GM12875 (cell line): ENCODE measurements at regions not wholly inside any gene's neighbourhood (a gene's known extent, or its start where the extent isn't known, plus 50 kb on each side); places are given as distances from the start of the nearest gene placed in this dataset.
"Not testable (repeated sequence)": the region's sequence is repeated elsewhere in the genome, so short reads cannot be mapped to it uniquely, and the experiment has no call there.

Experiments
- H3K4me3 ChIP-seq: one replicate; pipeline ENCODE4 v1.5.1; 2011; ENCODE audit warnings: low read depth, low read length, control low read depth
- CTCF ChIP-seq: IDR thresholded peaks from 2 replicates; pipeline ENCODE4 v1.5.1; 2011; ENCODE audit warnings: low read depth, mild to moderate bottlenecking, control low read depth, inconsistent platforms, low read length, moderate library complexity, borderline replicate concordance; ENCODE audit not compliant: insufficient read depth

GRCh38 chr14:41549821-41550607, 56.7 kb upstream of the LRFN5 start:
- TF ChIP-seq CTCF, result no peak
- H3K4me3 ChIP-seq, result no peak overlapping the region

- no peak overlapping the region for H3K4me3 ChIP-seq
- no peak for TF ChIP-seq CTCF
These were observed 57.4 kb upstream of the LRFN5 start for GRCh38 chr14:41549282-41549681.

- TF ChIP-seq CTCF, result no peak
- no peak overlapping the region for H3K4me3 ChIP-seq
These were observed 58.0 kb upstream of the LRFN5 start for GRCh38 chr14:41548666-41549065.

- no peak overlapping the region for H3K4me3 ChIP-seq
- no peak for TF ChIP-seq CTCF
These were observed 65.3 kb upstream of the LRFN5 start for GRCh38 chr14:41541333-41541732.

- H3K4me3 ChIP-seq, result no peak overlapping the region
- no peak for TF ChIP-seq CTCF
These were observed 74.4 kb upstream of the LRFN5 start for GRCh38 chr14:41532255-41532654.

GRCh38 chr14:41521891-41522290, 84.8 kb upstream of the LRFN5 start:
- no peak for TF ChIP-seq CTCF
- H3K4me3 ChIP-seq, result no peak overlapping the region

- not testable (repeated sequence) for H3K4me3 ChIP-seq
These were observed 88.6 kb upstream of the LRFN5 start for GRCh38 chr14:41518030-41518429.
